MM.1S (cell line): ENCODE measurements at regions not wholly inside any gene's neighbourhood (a gene's known extent, or its start where the extent isn't known, plus 50 kb on each side); places are given as distances from the start of the nearest gene placed in this dataset.

Experiments used
- DNase-seq: peaks from one replicate; pipeline ENCODE4 v3.0.0-alpha.2; 2015
- H2AFZ ChIP-seq: fragments of 300-600 bp; sonication (generic); 2 replicates; pipeline ENCODE4 v1.6.0; 2016; ENCODE audit warnings: antibody characterized with exemption, low read length
- H3F3A ChIP-seq: fragments of 300-600 bp; sonication (generic); 2 replicates; pipeline ENCODE4 v1.6.1; 2016; ENCODE audit warnings: mild to moderate bottlenecking, antibody characterized with exemption, low read length, moderate library complexity, mixed read lengths; ENCODE audit not compliant: insufficient read depth
- H3K27ac ChIP-seq: fragments of 300-600 bp; sonication (generic); 2 replicates; pipeline ENCODE4 v1.5.1; 2016; ENCODE audit warnings: mild to moderate bottlenecking, low read length
- H3K27me3 ChIP-seq: fragments of 300-600 bp; sonication (generic); replicated peaks from 2 replicates; pipeline ENCODE4 v1.6.0; 2016; ENCODE audit warnings: low read length; ENCODE audit not compliant: insufficient read depth
- H3K36me3 ChIP-seq: fragments of 300-600 bp; sonication (generic); replicated peaks from 2 replicates; pipeline ENCODE4 v1.6.1; 2016; ENCODE audit warnings: mild to moderate bottlenecking, low read length, mixed read lengths; ENCODE audit not compliant: insufficient read depth
- H3K4me1 ChIP-seq: fragments of 300-600 bp; sonication (generic); 2 replicates; pipeline ENCODE4 v1.6.1; 2016; ENCODE audit warnings: low read length, mixed read lengths
- H3K4me2 ChIP-seq: fragments of 300-600 bp; sonication (generic); 2 replicates; pipeline ENCODE4 v1.6.0; 2016; ENCODE audit warnings: low read depth, low read length
- H3K4me3 ChIP-seq: fragments of 300-600 bp; sonication (generic); 2 replicates; pipeline ENCODE4 v1.5.1; 2016; ENCODE audit warnings: low read length, mixed read lengths
- H3K79me2 ChIP-seq: fragments of 300-600 bp; sonication (generic); 2 replicates; pipeline ENCODE4 v1.6.1; 2016; ENCODE audit warnings: mixed run types, low read length, mixed read lengths
- H3K9ac ChIP-seq: fragments of 300-600 bp; sonication (generic); 2 replicates; pipeline ENCODE4 v1.6.1; 2016; ENCODE audit warnings: low read length, mixed read lengths
- H3K9me2 ChIP-seq: fragments of 300-600 bp; sonication (generic); replicated peaks from 2 replicates; pipeline ENCODE4 v1.6.1; 2016; ENCODE audit warnings: mild to moderate bottlenecking, low read length, mixed read lengths; ENCODE audit not compliant: insufficient read depth
- H3K9me3 ChIP-seq: fragments of 300-600 bp; sonication (generic); replicated peaks from 2 replicates; pipeline ENCODE4 v1.6.1; 2016; ENCODE audit warnings: mild to moderate bottlenecking, low read length, mixed read lengths; ENCODE audit not compliant: insufficient read depth
- H4K20me1 ChIP-seq: fragments of 300-600 bp; sonication (generic); 2 replicates; pipeline ENCODE4 v1.6.1; 2016; ENCODE audit warnings: mild to moderate bottlenecking, low read length, moderate library complexity, mixed read lengths; ENCODE audit not compliant: insufficient read depth
- EZH2 ChIP-seq: fragments of 300-600 bp; sonication (generic); optimal IDR thresholded peaks from 2 replicates; pipeline ENCODE3; 2017; ENCODE audit warnings: low read depth, mild to moderate bottlenecking, antibody characterized with exemption, low read length, mixed read lengths
- EZH2phosphoT487 ChIP-seq: fragments of 300-600 bp; sonication (generic); IDR thresholded peaks from 2 replicates; pipeline ENCODE4 v1.6.1; 2018; ENCODE audit warnings: antibody characterized with exemption, low read length
- TF ChIP-seq, protein P1 (sequence below): fragments of 300-600 bp; sonication (generic); IDR thresholded peaks from 2 replicates; pipeline ENCODE4 v1.5.1; 2016; ENCODE audit warnings: antibody characterized with exemption, low read length, mixed read lengths

DNA sequence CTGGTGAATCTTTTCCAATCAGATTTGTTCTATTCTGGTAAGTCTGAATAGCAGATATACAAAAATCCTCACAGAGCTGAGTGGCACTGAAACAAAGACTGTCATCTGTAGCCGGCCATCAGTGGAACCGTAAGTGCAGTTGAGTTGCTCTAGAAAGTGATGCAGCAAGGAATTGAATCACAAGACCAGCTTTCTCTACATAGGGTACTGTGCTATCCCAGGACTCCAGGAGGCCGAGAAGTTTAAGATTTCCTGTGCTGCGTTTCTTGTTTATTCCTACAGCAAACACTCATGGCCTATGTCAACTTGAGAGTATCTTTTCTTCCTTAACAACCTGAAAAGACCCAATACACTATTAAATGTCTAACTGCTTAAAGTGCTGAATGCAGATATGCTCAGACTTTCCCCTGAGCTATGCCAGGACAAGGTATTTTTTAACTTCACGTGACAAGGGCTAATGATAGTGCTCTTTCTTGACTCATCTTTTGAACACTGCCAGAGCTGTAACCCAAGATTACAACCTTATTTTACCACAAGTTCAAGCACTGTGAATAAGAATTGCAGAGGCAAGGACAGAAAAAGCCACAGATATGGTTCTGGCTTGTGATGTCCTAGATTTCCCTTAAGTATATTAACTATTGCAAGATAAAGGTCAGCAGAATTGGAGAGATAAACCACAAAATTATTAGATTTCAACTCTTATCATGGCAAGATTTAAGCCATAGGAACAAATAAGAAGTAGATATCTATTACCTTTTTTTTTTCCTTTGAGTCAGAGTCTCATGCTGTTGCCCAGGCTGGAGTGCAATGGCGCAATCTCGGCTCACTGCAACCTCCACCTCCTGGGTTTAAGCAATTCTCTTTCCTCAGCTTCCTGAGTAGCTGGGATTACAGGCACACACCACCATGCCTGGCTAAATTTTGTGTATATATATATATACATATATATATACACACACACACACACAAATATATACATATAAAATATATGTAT lies 71.6 kb downstream of the GJA1 start:
- no peak for DNase-seq
- Histone ChIP-seq H2AFZ (no peak overlapping the region), H3K9ac (no peak overlapping the region), H3K4me3 (no peak overlapping the region), H3K27me3 (no peaks in the 10 kb centered on the region), H3K4me2 (no peak overlapping the region), H3K79me2 (no peaks in the 10 kb centered on the region), H3K4me1 (no peaks in the 10 kb centered on the region), H3K36me3 (no peaks in the 10 kb centered on the region), H3F3A (no peaks in the 10 kb centered on the region), H4K20me1 (no peaks in the 10 kb centered on the region), H3K9me3 (no peaks in the 10 kb centered on the region), H3K27ac (no peak overlapping the region), H3K9me2 (no peaks in the 10 kb centered on the region)
- TF ChIP-seq, protein P1, sequence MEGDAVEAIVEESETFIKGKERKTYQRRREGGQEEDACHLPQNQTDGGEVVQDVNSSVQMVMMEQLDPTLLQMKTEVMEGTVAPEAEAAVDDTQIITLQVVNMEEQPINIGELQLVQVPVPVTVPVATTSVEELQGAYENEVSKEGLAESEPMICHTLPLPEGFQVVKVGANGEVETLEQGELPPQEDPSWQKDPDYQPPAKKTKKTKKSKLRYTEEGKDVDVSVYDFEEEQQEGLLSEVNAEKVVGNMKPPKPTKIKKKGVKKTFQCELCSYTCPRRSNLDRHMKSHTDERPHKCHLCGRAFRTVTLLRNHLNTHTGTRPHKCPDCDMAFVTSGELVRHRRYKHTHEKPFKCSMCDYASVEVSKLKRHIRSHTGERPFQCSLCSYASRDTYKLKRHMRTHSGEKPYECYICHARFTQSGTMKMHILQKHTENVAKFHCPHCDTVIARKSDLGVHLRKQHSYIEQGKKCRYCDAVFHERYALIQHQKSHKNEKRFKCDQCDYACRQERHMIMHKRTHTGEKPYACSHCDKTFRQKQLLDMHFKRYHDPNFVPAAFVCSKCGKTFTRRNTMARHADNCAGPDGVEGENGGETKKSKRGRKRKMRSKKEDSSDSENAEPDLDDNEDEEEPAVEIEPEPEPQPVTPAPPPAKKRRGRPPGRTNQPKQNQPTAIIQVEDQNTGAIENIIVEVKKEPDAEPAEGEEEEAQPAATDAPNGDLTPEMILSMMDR, result no peak
- no peak for TF ChIP-seq EZH2
- no peak for TF ChIP-seq EZH2phosphoT487

DNA sequence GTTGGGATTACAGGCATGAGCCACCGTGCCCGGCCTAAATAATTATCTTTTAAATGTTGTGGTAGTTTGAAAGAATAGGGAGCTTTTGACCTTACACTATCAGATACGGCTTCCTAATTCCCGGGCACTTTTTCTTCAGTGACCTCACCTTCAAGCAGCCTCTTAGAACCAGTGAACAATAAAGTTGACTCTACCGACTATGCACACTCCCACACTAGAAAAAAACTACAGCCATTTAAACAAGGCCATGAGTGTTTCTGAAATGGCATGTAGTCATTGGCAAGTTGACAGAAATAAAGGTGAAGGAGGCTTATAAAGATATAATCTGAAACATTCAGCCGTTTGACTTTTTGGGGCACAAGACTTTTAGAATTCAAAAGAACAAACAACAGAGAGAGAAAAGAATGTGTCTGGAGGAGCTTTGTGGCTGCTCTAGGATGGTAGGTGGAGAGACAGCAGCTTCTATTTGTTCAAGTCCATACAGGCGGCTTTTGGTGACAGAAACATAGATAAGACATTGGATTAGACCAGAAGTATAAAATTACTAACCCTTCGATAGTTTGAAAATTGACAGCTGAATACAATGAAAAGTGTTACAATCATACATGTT lies 75.2 kb downstream of the GJA1 start:
- Histone ChIP-seq H3K9me2 (no peaks in the 10 kb centered on the region), H4K20me1 (no peaks in the 10 kb centered on the region), H3K4me2 (no peak overlapping the region), H3F3A (no peaks in the 10 kb centered on the region), H3K9me3 (no peaks in the 10 kb centered on the region), H3K36me3 (no peaks in the 10 kb centered on the region), H3K27me3 (no peaks in the 10 kb centered on the region), H3K4me3 (no peak overlapping the region), H3K27ac (no peak overlapping the region), H3K4me1 (no peaks in the 10 kb centered on the region), H3K9ac (no peak overlapping the region), H2AFZ (no peak overlapping the region), H3K79me2 (no peaks in the 10 kb centered on the region)
- TF ChIP-seq, protein P1, result no peak
- TF ChIP-seq EZH2phosphoT487 (no peak), EZH2 (no peak)
- no peak for DNase-seq

DNA sequence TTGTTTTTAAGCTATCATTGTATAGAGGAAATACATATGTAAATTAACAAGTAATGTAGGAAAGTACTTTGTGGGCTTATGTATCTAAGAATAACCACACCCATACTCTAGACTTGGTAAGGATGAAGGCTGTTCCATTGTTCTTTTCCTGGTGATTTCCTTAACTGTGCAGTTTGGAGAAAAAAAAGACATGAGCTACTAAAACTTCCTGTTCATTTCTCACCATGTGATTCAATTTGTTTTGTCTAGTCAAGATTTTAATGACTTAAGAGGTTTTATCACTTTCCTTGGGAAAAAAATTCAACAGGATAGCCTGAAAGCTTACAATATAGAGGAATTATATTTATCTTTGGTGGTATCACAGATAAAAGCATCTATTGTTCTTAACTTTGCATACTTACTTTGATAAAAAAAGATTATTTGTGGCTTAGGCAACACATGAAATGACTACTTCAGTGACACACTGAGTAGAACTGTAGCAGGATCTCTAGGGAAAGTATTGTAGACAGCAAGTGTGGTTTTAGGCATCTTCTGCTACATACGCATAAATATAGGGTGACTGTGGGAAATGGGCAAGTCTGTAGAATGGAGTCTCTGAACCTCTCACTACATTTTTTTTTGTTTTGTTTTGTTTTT lies 80.3 kb downstream of the GJA1 start:
- Histone ChIP-seq H3K27me3 (no peaks in the 10 kb centered on the region), H4K20me1 (no peaks in the 10 kb centered on the region), H3K27ac (no peak overlapping the region), H2AFZ (no peak overlapping the region), H3K4me3 (no peak overlapping the region), H3K9me2 (no peaks in the 10 kb centered on the region), H3F3A (no peaks in the 10 kb centered on the region), H3K9ac (no peak overlapping the region), H3K36me3 (no peaks in the 10 kb centered on the region), H3K4me1 (no peaks in the 10 kb centered on the region), H3K4me2 (no peak overlapping the region), H3K9me3 (no peaks in the 10 kb centered on the region), H3K79me2 (no peaks in the 10 kb centered on the region)
- TF ChIP-seq EZH2phosphoT487 (no peak), EZH2 (no peak)
- TF ChIP-seq, protein P1, result no peak
- DNase-seq, result no peak
